ENCODE measurements at regions not wholly inside any gene's neighbourhood (a gene's known extent, or its start where the extent isn't known, plus 50 kb on each side); places are given as distances from the start of the nearest gene placed in this dataset.

DNA sequence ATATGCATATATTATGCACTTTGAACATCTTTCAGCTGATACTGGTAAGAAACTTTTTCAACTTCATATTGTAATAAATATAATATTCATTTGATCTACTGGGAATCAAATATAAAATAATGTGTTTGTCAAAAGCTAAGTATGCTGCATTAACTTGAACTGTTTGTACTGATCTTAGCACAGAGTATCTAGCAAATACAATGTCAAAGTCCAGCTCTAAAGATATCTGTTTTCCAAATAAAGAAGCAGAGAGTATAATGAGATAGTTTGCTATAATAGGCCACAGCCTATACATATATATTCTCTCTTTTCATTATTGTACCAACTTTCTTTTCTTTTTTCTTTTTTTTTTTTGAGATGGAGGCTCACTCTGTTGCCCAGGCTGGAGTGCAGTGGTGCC, 417.0 kb downstream of the TMEM161B start:
- no peak for DNase-seq

- no peak for DNase-seq
Measured at GRCh38 chr5:87850843-87851242, 417.8 kb downstream of the TMEM161B start.

GRCh38 chr5:87845734-87846133, 422.9 kb downstream of the TMEM161B start:
- DNase-seq: no peak

DNA sequence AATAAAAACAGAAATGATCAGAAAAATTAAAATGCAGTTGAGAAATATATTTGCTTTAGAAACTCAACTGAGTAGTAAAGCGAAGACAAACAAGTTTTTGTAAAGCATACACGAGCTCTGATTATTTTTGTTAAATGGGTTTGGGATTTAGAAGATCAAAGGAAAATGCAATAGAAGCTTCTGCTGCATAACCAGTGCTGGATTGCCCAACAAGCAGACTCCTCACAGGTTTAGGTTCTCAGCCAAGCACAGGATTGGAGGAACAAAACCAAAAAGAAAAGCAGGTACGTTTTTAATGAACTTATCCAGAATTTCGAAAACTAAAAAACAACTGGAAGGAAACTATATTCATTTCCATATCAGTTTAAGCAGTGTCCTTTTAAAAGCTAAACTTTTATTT, 423.8 kb downstream of the TMEM161B start:
- DNase-seq: no peak

- no peak for DNase-seq
Measured at GRCh38 chr5:87844449-87844848, 424.2 kb downstream of the TMEM161B start.

DNA sequence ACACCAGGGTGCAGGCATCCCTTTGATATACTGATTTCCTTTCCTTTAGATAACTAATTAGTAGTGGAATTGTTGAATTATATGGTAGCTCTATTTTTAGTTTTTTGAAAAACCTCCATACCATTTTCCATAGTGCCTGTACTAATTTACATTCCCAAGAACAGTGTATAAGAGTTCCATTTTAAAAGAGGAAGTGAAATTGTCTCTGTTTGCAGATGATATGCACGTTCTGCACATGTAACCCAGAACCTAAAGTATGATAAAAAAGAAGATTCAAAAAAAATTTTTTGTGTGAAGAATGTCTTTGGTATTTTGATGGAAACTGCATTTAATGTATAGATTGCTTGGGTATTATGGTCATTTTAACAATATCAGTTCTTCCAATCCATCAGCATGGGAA, 424.0 kb upstream of the CCNH start:
- no peak for DNase-seq

- no peak for DNase-seq
Measured at GRCh38 chr5:87831499-87831898, 418.8 kb upstream of the CCNH start.

GRCh38 chr5:87829217-87829551, 416.5 kb upstream of the CCNH start:
- no peak for DNase-seq

- DNase-seq: no peak
Measured at GRCh38 chr5:87828545-87829216, 416.0 kb upstream of the CCNH start.

DNA sequence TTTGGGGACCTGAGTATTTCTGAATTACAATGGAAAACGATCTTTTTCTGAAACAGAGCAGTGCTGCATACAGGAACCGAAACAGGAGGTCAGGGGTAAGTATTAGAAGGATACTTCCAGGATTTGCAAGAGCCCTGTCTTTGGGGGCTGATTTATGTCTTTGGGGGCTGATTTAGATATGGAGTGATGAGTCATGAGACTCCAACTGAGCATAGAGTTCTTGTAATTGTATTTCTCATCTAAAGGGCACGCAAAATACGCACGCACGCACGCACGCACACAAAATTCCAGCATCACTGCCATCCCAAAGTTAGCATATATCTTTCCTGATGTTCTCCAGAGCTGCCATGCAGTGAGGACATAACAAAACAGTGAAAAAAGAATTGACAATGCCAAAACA, 414.8 kb upstream of the CCNH start:
- no peak for DNase-seq

GRCh38 chr5:87826507-87826906, 413.8 kb upstream of the CCNH start:
- no peak for DNase-seq

DNA sequence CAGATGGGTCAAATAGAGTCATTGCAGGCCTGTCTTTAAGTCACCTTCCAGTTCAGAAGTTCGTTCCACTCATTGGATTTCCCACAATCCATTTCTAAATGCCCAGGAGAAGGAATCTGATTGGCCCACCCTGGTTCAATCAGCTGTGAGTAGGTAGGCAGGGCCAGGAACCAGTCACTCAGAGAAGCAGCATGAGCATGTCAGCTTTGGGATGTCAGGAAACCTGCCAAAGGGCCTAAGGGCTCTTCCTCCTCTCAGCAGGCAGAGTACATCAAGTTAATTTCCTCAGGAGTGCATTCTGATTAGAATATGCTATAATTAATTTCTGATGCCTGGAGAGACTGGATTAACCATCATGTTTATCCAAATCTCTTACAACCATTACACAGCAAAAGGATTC, 412.9 kb upstream of the CCNH start:
- DNase-seq: no peak

- no peak for DNase-seq
Measured at GRCh38 chr5:87807783-87808182, 395.1 kb upstream of the CCNH start.

- DNase-seq: no peak
Measured at GRCh38 chr5:87803352-87803751, 390.6 kb upstream of the CCNH start.

GRCh38 chr5:87791869-87792268, 379.1 kb upstream of the CCNH start:
- no peak for DNase-seq

DNA sequence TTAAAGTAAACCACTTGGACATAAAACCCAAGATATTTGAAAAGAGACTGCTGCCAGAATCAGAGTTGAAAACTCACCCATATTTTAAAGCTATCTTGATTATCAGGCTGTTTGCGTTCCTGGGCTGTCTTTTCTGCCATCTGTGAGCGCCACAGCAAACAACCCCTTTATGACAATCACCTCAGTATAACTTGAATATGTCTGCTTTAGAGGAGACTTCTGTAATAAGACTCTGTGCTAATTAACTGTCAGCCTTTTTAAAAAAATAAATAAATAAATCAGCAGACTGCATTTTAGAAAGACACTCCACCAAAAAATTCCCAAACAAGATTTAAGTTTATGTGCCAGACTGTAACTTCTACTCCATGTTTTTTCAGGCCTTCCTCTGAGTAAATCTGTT, 375.7 kb upstream of the CCNH start:
- DNase-seq: no peak

- no peak for DNase-seq
Measured at GRCh38 chr5:87787625-87788256, 375.0 kb upstream of the CCNH start.

DNA sequence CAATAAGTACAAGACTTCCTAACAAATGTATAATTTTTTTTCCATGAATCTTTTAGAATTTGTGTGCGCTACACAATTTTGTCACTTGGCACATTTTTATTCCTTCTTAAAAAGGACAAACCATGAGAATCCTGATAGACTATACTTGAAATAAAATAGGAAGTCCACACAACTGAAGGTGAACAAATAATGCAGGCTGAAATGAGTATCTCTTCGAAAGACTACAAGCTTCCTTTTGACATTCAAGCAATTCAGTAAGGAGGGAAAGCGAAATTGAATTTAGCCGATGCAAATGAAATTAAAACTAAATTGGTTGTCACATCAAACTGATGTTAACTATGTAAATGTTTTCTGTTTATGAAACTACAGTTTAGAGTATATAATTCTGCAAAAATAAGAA, 374.4 kb upstream of the CCNH start:
- no peak for DNase-seq

- DNase-seq: no peak
Measured at GRCh38 chr5:87786471-87786870, 373.7 kb upstream of the CCNH start.

- DNase-seq: no peak
Measured at GRCh38 chr5:87785554-87786335, 373.0 kb upstream of the CCNH start.

DNA sequence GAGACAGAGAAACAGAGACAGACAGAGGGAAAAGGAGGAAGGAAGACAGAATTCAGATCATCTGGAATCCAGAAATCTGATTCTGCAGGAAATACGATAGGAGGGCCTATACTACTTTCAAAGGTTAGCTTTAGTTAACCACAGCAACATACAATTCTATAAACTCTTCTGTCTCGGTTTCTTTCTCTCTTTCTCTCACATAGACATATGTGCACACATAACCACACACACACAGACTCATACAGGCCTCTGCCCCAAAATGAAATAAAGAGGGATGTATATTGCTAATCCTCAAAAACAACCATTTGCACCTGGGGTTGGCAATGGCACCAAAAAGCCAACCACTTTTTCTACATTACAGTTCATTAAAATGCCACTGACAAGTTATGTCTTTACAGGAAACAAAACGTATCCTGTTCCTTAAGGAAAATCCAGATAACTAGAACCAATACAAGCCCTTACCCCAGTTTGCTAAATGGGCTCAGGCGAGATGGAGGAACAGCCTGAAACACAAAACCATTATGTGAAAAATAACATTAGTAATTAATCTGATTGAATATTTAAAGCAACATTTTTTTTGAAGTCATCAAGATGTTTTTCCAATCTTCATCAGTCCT, 372.3 kb upstream of the CCNH start:
- DNase-seq: no peak

DNA sequence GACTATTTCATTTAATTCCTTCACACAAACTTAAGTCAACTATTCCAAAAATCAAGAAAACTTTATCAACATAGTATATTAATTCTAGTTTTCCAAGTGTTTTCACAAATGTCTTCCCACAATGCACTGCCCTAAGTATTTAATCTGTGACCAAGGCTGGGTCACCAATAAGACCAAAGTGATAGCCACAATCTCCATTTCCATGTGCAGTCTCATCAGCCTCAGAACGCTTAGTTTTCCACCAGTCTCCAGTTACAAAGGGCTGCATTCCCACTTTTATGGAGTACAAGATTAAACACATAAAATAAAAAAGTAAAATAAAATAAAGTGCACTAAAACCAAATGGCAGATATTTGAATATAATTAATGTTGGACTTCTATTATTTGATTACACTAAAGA, 371.6 kb upstream of the CCNH start:
- no peak for DNase-seq

- no peak for DNase-seq
Measured at GRCh38 chr5:87782916-87783315, 370.2 kb upstream of the CCNH start.

- DNase-seq: no peak
Measured at GRCh38 chr5:87781976-87782375, 369.2 kb upstream of the CCNH start.
